HG03060 (cell line): ENCODE measurements at regions not wholly inside any gene's neighbourhood (a gene's known extent, or its start where the extent isn't known, plus 50 kb on each side); places are given as distances from the start of the nearest gene placed in this dataset.

Experiments
- ATAC-seq: cut with Tn5 transposase; IDR thresholded peaks from one replicate; pipeline ENCODE4 v1.9.1; 2021; ENCODE audit warnings: low read depth, moderate number of reproducible peaks; ENCODE audit not compliant: unreplicated experiment

- no peak for ATAC-seq
Observed at GRCh38 chr6:95142101-95142500, 435.2 kb upstream of the MANEA start.

- no peak for ATAC-seq
Observed at GRCh38 chr6:95142661-95143335, 434.5 kb upstream of the MANEA start.

GRCh38 chr6:95143408-95144180, 433.7 kb upstream of the MANEA start:
- ATAC-seq = no peak

GRCh38 chr6:95145457-95145856, 431.9 kb upstream of the MANEA start:
- ATAC-seq = no peak

GRCh38 chr6:95159557-95159956, 417.8 kb upstream of the MANEA start:
- no peak for ATAC-seq

- no peak for ATAC-seq
Observed at GRCh38 chr6:95169775-95170174, 407.6 kb upstream of the MANEA start.

GRCh38 chr6:95175927-95176675, 401.2 kb upstream of the MANEA start:
- ATAC-seq = no peak

GRCh38 chr6:95185874-95186273, 391.5 kb upstream of the MANEA start:
- ATAC-seq = no peak

GRCh38 chr6:95186710-95187109, 390.6 kb upstream of the MANEA start:
- ATAC-seq = no peak

- no peak for ATAC-seq
Observed at GRCh38 chr6:95197590-95197989, 379.7 kb upstream of the MANEA start.

- peak; percentile 70 for ATAC-seq
Observed at GRCh38 chr6:95203153-95203754, 374.1 kb upstream of the MANEA start.

- ATAC-seq = no peak
Observed at GRCh38 chr6:95204178-95204577, 373.2 kb upstream of the MANEA start.

GRCh38 chr6:95208621-95209020, 368.7 kb upstream of the MANEA start:
- ATAC-seq = no peak

GRCh38 chr6:95209074-95209473, 368.3 kb upstream of the MANEA start:
- no peak for ATAC-seq

GRCh38 chr6:95216555-95216954, 360.8 kb upstream of the MANEA start:
- no peak for ATAC-seq

- no peak for ATAC-seq
Observed at GRCh38 chr6:95227351-95227750, 350.0 kb upstream of the MANEA start.

GRCh38 chr6:95228636-95229035, 348.7 kb upstream of the MANEA start:
- no peak for ATAC-seq

- no peak for ATAC-seq
Observed at GRCh38 chr6:95230071-95230740, 347.1 kb upstream of the MANEA start.

- no peak for ATAC-seq
Observed at GRCh38 chr6:95231416-95231815, 345.9 kb upstream of the MANEA start.

GRCh38 chr6:95232446-95232845, 344.9 kb upstream of the MANEA start:
- no peak for ATAC-seq
